HepG2 (cell line): ENCODE measurements at regions not wholly inside any gene's neighbourhood (a gene's known extent, or its start where the extent isn't known, plus 50 kb on each side); places are given as distances from the start of the nearest gene placed in this dataset.
A peak's percentile ranks its signal among the peaks of the same experiment; 100 is the strongest.

Experiments
- AHR ChIP-seq: IDR thresholded peaks from 2 replicates; pipeline ENCODE4 v1.6.1; 2018; ENCODE audit warnings: missing genetic modification reagents, missing compliant biosample characterization
- DR1 ChIP-seq: sonication (generic); formaldehyde crosslinking; IDR thresholded peaks from 2 replicates; pipeline ENCODE4 v1.8.0; 2021; ENCODE audit warnings: mild to moderate bottlenecking, missing genetic modification reagents, inconsistent platforms
- ERF ChIP-seq: IDR thresholded peaks from 2 replicates; pipeline ENCODE4 v1.6.1; 2018; ENCODE audit warnings: missing biosample characterization, missing genetic modification reagents
- GABPA ChIP-seq, 2 experiments: IDR thresholded peaks; 2 replicates each; pipeline ENCODE4 v1.6.1; 2011 to 2016; ENCODE audit warnings: low read depth in 2 of 2, low read length in 1 of 2, missing biosample characterization in 1 of 2, missing genetic modification characterization in 1 of 2
- GATAD1 ChIP-seq: IDR thresholded peaks from 2 replicates; pipeline ENCODE4 v1.6.1; 2016; ENCODE audit warnings: missing genetic modification reagents, missing compliant biosample characterization
- GLMP ChIP-seq: sonication (generic); formaldehyde crosslinking; IDR thresholded peaks from 2 replicates; pipeline ENCODE4 v1.9.0; 2021; ENCODE audit warnings: missing genetic modification reagents, mild to moderate bottlenecking, borderline replicate concordance
- KAT2B ChIP-seq: fragments of 150-350 bp; IDR thresholded peaks from 2 replicates; pipeline ENCODE4 v1.6.1; 2014; ENCODE audit warnings: low read depth, low read length, borderline replicate concordance
- MNT ChIP-seq: fragments of 450-650 bp; IDR thresholded peaks from 2 replicates; pipeline ENCODE4 v1.6.1; 2016
- PAX8 ChIP-seq: sonication (generic); formaldehyde crosslinking; IDR thresholded peaks from 2 replicates; pipeline ENCODE4 v1.8.0; 2022; ENCODE audit warnings: mild to moderate bottlenecking, missing genetic modification reagents, borderline replicate concordance
- PREB ChIP-seq: sonication (generic); formaldehyde crosslinking; IDR thresholded peaks from 2 replicates; pipeline ENCODE4 v1.4.0; 2020; ENCODE audit warnings: missing genetic modification reagents
- RBM22 ChIP-seq: fragments of 200-400 bp; formaldehyde crosslinking; optimal IDR thresholded peaks from 2 replicates; pipeline ENCODE3; 2017; ENCODE audit warnings: mild to moderate bottlenecking, low read length, moderate library complexity
- SMARCC2 ChIP-seq: fragments of 450-650 bp; IDR thresholded peaks from 2 replicates; pipeline ENCODE4 v1.6.1; 2017; ENCODE audit warnings: antibody characterized with exemption, mild to moderate bottlenecking
- SNAI1 ChIP-seq: sonication (generic); formaldehyde crosslinking; IDR thresholded peaks from 2 replicates; pipeline ENCODE4 v1.5.0; 2020; ENCODE audit warnings: mild to moderate bottlenecking, missing genetic modification reagents, borderline replicate concordance
- SOX13 ChIP-seq, 3 experiments: fragments of 450-650 bp in 1 of 3; sonication (generic) in 1 of 3; formaldehyde crosslinking in 1 of 3; IDR thresholded peaks in 2 of 3; conservative IDR thresholded peaks in 1 of 3; 2 replicates each; pipeline versions ENCODE4 v1.5.0 to v1.6.1; 2016 to 2020; ENCODE audit warnings: antibody characterized with exemption in 1 of 3, mild to moderate bottlenecking in 1 of 3, missing compliant biosample characterization in 1 of 3, missing genetic modification reagents in 1 of 3, moderate library complexity in 1 of 3
- TRIM24 ChIP-seq: sonication (generic); formaldehyde crosslinking; IDR thresholded peaks from 2 replicates; pipeline ENCODE4 v1.8.0; 2022; ENCODE audit warnings: mild to moderate bottlenecking, missing genetic modification reagents
- TSC22D2 ChIP-seq: sonication (generic); formaldehyde crosslinking; IDR thresholded peaks from 2 replicates; pipeline ENCODE4 v1.5.1; 2020; ENCODE audit warnings: missing genetic modification reagents, mild to moderate bottlenecking, borderline replicate concordance
- ZFP82 ChIP-seq: sonication (generic); formaldehyde crosslinking; IDR thresholded peaks from 2 replicates; pipeline ENCODE4 v1.5.1; 2020; ENCODE audit warnings: mild to moderate bottlenecking, missing genetic modification reagents, borderline replicate concordance
- ZNF18 ChIP-seq: sonication (generic); formaldehyde crosslinking; IDR thresholded peaks from 2 replicates; pipeline ENCODE4 v1.8.0; 2022; ENCODE audit warnings: mild to moderate bottlenecking, missing genetic modification reagents; ENCODE audit not compliant: insufficient replicate concordance
- ZNF670 ChIP-seq: sonication (generic); formaldehyde crosslinking; IDR thresholded peaks from 2 replicates; pipeline ENCODE4 v1.8.0; 2022; ENCODE audit warnings: mild to moderate bottlenecking, missing genetic modification reagents, borderline replicate concordance
- ZNF703 ChIP-seq: sonication (generic); formaldehyde crosslinking; IDR thresholded peaks from 2 replicates; pipeline ENCODE4 v1.5.1; 2020; ENCODE audit warnings: missing genetic modification reagents, mild to moderate bottlenecking, moderate library complexity, borderline replicate concordance
- ZSCAN21 ChIP-seq: sonication (generic); formaldehyde crosslinking; IDR thresholded peaks from 2 replicates; pipeline ENCODE4 v1.8.0; 2022; ENCODE audit warnings: mild to moderate bottlenecking, missing genetic modification reagents, moderate library complexity, borderline replicate concordance
- TF ChIP-seq, protein P1 (sequence below): IDR thresholded peaks from 2 replicates; pipeline ENCODE4 v1.6.1; 2016; ENCODE audit warnings: mild to moderate bottlenecking

DNA sequence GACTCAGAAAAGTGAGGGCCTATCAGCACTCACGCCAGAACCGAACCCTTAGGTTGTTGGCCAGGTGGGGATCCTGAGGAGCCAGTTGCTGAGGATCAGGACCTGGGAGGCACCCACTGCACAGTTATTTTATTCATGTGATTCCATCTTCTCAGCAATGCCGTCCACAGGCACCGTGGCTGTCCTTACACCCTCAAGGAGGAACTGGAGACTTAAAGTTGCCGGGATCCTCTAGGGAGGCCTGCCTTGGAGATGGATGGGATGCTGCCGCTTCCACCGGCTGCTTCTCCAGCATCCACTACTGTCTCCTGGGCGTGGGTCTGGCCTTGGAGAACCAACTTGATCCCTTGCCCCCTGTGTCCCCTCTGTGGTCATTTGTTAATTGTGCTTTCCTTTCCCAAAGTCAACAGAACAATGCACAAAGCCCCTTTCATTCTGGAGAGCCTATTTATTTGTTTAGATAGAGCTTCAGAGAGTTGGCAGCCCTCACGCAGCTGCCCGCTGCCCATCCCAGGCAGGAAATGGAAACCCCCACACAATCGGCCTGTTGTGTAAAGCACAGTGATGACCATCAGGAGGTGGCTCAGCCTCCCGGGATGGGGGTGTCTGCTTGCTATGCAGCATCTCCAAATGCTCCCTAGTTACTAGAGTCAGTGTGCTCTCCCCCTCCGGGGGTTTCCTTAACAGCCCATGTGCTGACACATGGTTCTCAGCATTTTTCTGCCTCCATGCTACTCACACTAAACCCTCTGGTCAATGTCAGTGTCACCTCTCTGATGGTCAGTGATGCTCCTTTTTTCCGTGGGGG, 52.9 kb upstream of the IGFBP3 start (continued):
- no peak for TF ChIP-seq PREB (CRISPR knock-in tag)
- no peak for TF ChIP-seq AHR (CRISPR knock-in tag)
- TF ChIP-seq TRIM24 (CRISPR knock-in tag) = peak; percentile 88; the same call in 1 of the 2 replicates
- no peak for TF ChIP-seq GATAD1 (CRISPR knock-in tag)
- peak; percentile 61 for TF ChIP-seq ZNF18 (CRISPR knock-in tag)
- peak; percentile 91 for TF ChIP-seq SOX13 (IDR thresholded peaks at IDR 0.05)
- peak in 1 of 2 experiments; percentile 99; a peak in 2 of 4 replicates for TF ChIP-seq SOX13 (CRISPR knock-in tag; conservative IDR thresholded peaks at IDR 0.05 in 1 of 2, IDR thresholded peaks at IDR 0.05 in 1 of 2)
- TF ChIP-seq TSC22D2 (CRISPR knock-in tag) = no peak
- TF ChIP-seq RBM22 = no peak
- no peak for TF ChIP-seq PAX8 (CRISPR knock-in tag)
- TF ChIP-seq, protein P1, sequence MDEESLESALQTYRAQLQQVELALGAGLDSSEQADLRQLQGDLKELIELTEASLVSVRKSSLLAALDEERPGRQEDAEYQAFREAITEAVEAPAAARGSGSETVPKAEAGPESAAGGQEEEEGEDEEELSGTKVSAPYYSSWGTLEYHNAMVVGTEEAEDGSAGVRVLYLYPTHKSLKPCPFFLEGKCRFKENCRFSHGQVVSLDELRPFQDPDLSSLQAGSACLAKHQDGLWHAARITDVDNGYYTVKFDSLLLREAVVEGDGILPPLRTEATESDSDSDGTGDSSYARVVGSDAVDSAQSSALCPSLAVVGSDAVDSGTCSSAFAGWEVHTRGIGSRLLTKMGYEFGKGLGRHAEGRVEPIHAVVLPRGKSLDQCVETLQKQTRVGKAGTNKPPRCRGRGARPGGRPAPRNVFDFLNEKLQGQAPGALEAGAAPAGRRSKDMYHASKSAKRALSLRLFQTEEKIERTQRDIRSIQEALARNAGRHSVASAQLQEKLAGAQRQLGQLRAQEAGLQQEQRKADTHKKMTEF (CRISPR knock-in tag) = peak; percentile 90
- TF ChIP-seq ZSCAN21 (CRISPR knock-in tag) = peak; percentile 46; the same call in 1 of the 2 replicates
- no peak for TF ChIP-seq MNT
- TF ChIP-seq GLMP (CRISPR knock-in tag) = no peak
- no peak for TF ChIP-seq DR1 (CRISPR knock-in tag)
- TF ChIP-seq KAT2B = no peak
- no peak for TF ChIP-seq SMARCC2
- TF ChIP-seq SNAI1 (CRISPR knock-in tag) = no peak
- no peak for TF ChIP-seq GABPA (IDR thresholded peaks at IDR 0.05; ENCODE audit: low read depth, low read length)
- peak; percentile 53; the same call in 1 of the 2 replicates for TF ChIP-seq GABPA (CRISPR knock-in tag; IDR thresholded peaks at IDR 0.05; ENCODE audit: low read depth)
- no peak for TF ChIP-seq ERF (CRISPR knock-in tag)
- no peak for TF ChIP-seq ZFP82 (CRISPR knock-in tag)
- no peak for TF ChIP-seq ZNF703
- no peak for TF ChIP-seq ZNF670 (CRISPR knock-in tag)
